ENCODE measurements at regions not wholly inside any gene's neighbourhood (a gene's known extent, or its start where the extent isn't known, plus 50 kb on each side); places are given as distances from the start of the nearest gene placed in this dataset.

DNA sequence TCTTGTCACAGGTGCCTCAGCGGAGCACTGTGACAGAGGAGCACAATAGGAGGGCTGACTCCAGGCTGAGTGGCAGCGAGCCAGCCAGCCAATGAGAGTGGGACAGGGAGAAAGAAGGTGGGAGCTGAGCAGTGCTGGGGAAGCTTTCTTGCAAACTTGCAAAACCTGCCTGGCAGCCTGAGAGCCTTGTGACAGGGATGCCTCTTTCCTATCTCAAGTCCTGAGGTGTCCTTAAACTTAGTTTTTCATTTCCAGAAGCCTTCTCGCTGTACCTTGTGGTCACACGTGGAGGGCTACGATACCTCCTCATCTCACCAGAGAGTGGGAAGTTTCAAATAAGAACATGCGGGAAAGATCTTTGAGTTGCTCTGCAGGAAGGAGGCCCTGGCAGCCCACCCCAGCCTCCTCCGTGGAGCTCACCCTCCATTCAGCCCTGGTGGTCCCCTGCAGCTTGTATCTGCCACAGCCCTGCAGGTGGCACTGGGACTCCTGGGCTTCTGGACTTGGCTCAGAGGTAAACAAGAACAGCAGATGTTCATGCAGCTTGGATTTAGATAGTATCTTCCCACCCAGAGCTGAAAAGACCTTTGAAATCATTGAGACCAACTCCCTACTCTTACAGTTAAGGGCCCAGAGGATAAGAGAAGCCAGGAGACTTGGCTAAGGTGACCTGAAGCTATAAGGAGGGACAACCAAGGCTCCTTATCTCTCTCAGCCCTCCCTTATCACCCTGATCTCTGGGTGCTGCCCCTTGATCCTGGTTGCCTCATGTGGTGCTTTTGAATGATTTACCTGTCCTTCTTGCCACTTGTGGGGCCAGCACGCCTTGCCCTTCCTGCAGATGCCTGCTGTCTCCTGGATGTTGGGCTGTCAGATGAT lies 153.5 kb upstream of the MAX start:
- Histone ChIP-seq H3K9me3 (ENCODE audit: control insufficient read depth, low read depth, low read length) (peaks cover 2% of the 10 kb centered on the region), H3K27me3 (ENCODE audit: control insufficient read depth, extremely low read depth, insufficient read depth, low read length) (no peaks in the 10 kb centered on the region), H3K4me2 (ENCODE audit: control insufficient read depth, extremely low read depth, insufficient read depth, low read depth, low read length) (peak overlapping the region; percentile 79), H3K9ac (ENCODE audit: control insufficient read depth, extremely low read depth, insufficient read depth, low read length) (peak overlapping the region; percentile 52), H2AFZ (ENCODE audit: control insufficient read depth, low read length) (peak overlapping the region; percentile 85), H3K79me2 (ENCODE audit: control insufficient read depth, insufficient read depth, low read length) (no peaks in the 10 kb centered on the region), H3K4me1 (ENCODE audit: control insufficient read depth, extremely low read depth, insufficient read depth, low read length) (peaks cover 17% of the 10 kb centered on the region), H3K27ac (ENCODE audit: control insufficient read depth, insufficient read depth, low read length) (peak overlapping the region; percentile 88), H4K20me1 (ENCODE audit: control insufficient read depth, extremely low read depth, insufficient read depth, low read length) (no peaks in the 10 kb centered on the region), H3K4me3 (ENCODE audit: control insufficient read depth in 2 of 3, extremely low read depth in 1 of 3, insufficient read depth in 2 of 3, low read depth in 1 of 3, low read length in 3 of 3) (peak overlapping the region in 2 of 3 experiments; percentile 41 to 48), H3K9me1 (ENCODE audit: control insufficient read depth, extremely low read depth, insufficient read depth, low read length) (no peaks in the 10 kb centered on the region), H3K36me3 (ENCODE audit: control insufficient read depth in 2 of 2, extremely low read depth in 1 of 2, insufficient read depth in 2 of 2, low read length in 2 of 2) (no peaks in the 10 kb centered on the region)
- peak; percentile 81 for FAIRE-seq
- dilution Hi-C loops (cut with MboI; ENCODE audit: extremely low pct_ligation_motif_present, low sequenced_read_pairs) = no loop called here
- no peak for DNase-seq (ENCODE audit: low read depth, low spot score)
- TF ChIP-seq, protein P1, sequence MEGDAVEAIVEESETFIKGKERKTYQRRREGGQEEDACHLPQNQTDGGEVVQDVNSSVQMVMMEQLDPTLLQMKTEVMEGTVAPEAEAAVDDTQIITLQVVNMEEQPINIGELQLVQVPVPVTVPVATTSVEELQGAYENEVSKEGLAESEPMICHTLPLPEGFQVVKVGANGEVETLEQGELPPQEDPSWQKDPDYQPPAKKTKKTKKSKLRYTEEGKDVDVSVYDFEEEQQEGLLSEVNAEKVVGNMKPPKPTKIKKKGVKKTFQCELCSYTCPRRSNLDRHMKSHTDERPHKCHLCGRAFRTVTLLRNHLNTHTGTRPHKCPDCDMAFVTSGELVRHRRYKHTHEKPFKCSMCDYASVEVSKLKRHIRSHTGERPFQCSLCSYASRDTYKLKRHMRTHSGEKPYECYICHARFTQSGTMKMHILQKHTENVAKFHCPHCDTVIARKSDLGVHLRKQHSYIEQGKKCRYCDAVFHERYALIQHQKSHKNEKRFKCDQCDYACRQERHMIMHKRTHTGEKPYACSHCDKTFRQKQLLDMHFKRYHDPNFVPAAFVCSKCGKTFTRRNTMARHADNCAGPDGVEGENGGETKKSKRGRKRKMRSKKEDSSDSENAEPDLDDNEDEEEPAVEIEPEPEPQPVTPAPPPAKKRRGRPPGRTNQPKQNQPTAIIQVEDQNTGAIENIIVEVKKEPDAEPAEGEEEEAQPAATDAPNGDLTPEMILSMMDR (optimal IDR thresholded peaks at IDR 0.05 in 1 of 3, IDR thresholded peaks at IDR 0.05 in 1 of 3, conservative IDR thresholded peaks at IDR 0.05 in 1 of 3; ENCODE audit: extremely low read depth in 1 of 3, insufficient read depth in 2 of 3, low read length in 3 of 3) = no peak
- TF ChIP-seq EZH2 (IDR thresholded peaks at IDR 0.05; ENCODE audit: low read length) = no peak

DNA sequence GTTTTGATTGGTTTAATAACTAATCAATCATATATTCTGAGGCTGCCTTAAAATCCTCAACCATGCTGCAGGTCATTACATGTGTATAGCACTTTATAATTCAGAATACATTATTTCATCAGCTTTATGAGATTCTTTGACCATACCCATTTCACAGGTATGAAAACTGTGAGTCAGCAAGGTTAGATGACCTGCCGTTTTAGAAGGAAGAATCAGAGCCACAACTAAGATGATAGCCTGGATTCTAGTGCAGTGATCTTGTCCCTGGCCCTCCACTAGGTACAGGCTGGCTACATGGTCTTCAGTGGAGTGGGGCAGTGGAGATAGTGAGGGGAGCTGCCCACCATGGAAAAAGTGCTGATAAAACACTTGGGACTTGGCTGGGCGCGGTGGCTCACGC lies 154.4 kb upstream of the MAX start:
- Histone ChIP-seq H3K27ac (ENCODE audit: control insufficient read depth, insufficient read depth, low read length) (no peak overlapping the region), H3K4me3 (ENCODE audit: control insufficient read depth in 2 of 3, extremely low read depth in 1 of 3, insufficient read depth in 2 of 3, low read depth in 1 of 3, low read length in 3 of 3) (no peak overlapping the region), H3K79me2 (ENCODE audit: control insufficient read depth, insufficient read depth, low read length) (no peaks in the 10 kb centered on the region), H4K20me1 (ENCODE audit: control insufficient read depth, extremely low read depth, insufficient read depth, low read length) (no peaks in the 10 kb centered on the region), H3K4me2 (ENCODE audit: control insufficient read depth, extremely low read depth, insufficient read depth, low read depth, low read length) (no peak overlapping the region), H3K9me3 (ENCODE audit: control insufficient read depth, low read depth, low read length) (peaks cover 2% of the 10 kb centered on the region), H2AFZ (ENCODE audit: control insufficient read depth, low read length) (no peak overlapping the region), H3K9ac (ENCODE audit: control insufficient read depth, extremely low read depth, insufficient read depth, low read length) (no peak overlapping the region), H3K36me3 (ENCODE audit: control insufficient read depth in 2 of 2, extremely low read depth in 1 of 2, insufficient read depth in 2 of 2, low read length in 2 of 2) (no peaks in the 10 kb centered on the region), H3K27me3 (ENCODE audit: control insufficient read depth, extremely low read depth, insufficient read depth, low read length) (no peaks in the 10 kb centered on the region), H3K4me1 (ENCODE audit: control insufficient read depth, extremely low read depth, insufficient read depth, low read length) (peaks cover 17% of the 10 kb centered on the region), H3K9me1 (ENCODE audit: control insufficient read depth, extremely low read depth, insufficient read depth, low read length) (no peaks in the 10 kb centered on the region)
- no peak for FAIRE-seq
- no peak for DNase-seq (ENCODE audit: low read depth, low spot score)
- TF ChIP-seq, protein P1 (optimal IDR thresholded peaks at IDR 0.05 in 1 of 3, IDR thresholded peaks at IDR 0.05 in 1 of 3, conservative IDR thresholded peaks at IDR 0.05 in 1 of 3; ENCODE audit: extremely low read depth in 1 of 3, insufficient read depth in 2 of 3, low read length in 3 of 3) = no peak
- no peak for TF ChIP-seq EZH2 (IDR thresholded peaks at IDR 0.05; ENCODE audit: low read length)
- dilution Hi-C loops (cut with MboI; ENCODE audit: extremely low pct_ligation_motif_present, low sequenced_read_pairs) = no loop called here

Measured in keratinocyte (primary cell).